Activated CD8-positive, alpha-beta memory T cell treated with anti-CD3 and anti-CD28 coated beads, Interleukin-2, amount 50 U/mL, for 4 hours (primary cell): ENCODE measurements at regions not wholly inside any gene's neighbourhood (a gene's known extent, or its start where the extent isn't known, plus 50 kb on each side); places are given as distances from the start of the nearest gene placed in this dataset.

ENCODE experiments used
- DNase-seq: peaks from one replicate; pipeline ENCODE4 v3.0.0-alpha.2; 2020

GRCh38 chr4:124017185-124017785 is 620.7 kb downstream of the SPRY1 start:
- no peak for DNase-seq

GRCh38 chr4:124018383-124019317 is 622.1 kb downstream of the SPRY1 start:
- no peak for DNase-seq

GRCh38 chr4:124019749-124020549 is 623.4 kb downstream of the SPRY1 start:
- no peak for DNase-seq

- no peak for DNase-seq
Observed at GRCh38 chr4:124025000-124025399, 628.4 kb downstream of the SPRY1 start.

GRCh38 chr4:124025428-124025827 is 628.8 kb downstream of the SPRY1 start:
- DNase-seq: no peak

- DNase-seq: no peak
Observed at GRCh38 chr4:124028182-124028581, 631.6 kb downstream of the SPRY1 start.

GRCh38 chr4:124030147-124030546 is 633.6 kb downstream of the SPRY1 start:
- DNase-seq: no peak

- no peak for DNase-seq
Observed at GRCh38 chr4:124032035-124032434, 635.4 kb downstream of the SPRY1 start.

- no peak for DNase-seq
Observed at GRCh38 chr4:124035364-124036041, 638.9 kb downstream of the SPRY1 start.

- DNase-seq: no peak
Observed at GRCh38 chr4:124037236-124037635, 640.6 kb downstream of the SPRY1 start.

- no peak for DNase-seq
Observed at GRCh38 chr4:124044330-124044729, 647.7 kb downstream of the SPRY1 start.

GRCh38 chr4:124044867-124045266 is 648.3 kb downstream of the SPRY1 start:
- no peak for DNase-seq

GRCh38 chr4:124046190-124046589 is 649.6 kb downstream of the SPRY1 start:
- DNase-seq: no peak

GRCh38 chr4:124053872-124054538 is 657.4 kb downstream of the SPRY1 start:
- no peak for DNase-seq

- DNase-seq: no peak
Observed at GRCh38 chr4:124055336-124055735, 657.2 kb downstream of the ANKRD50 start.

- DNase-seq: no peak
Observed at GRCh38 chr4:124055896-124056295, 656.6 kb downstream of the ANKRD50 start.

GRCh38 chr4:124060261-124060918 is 652.1 kb downstream of the ANKRD50 start:
- no peak for DNase-seq

GRCh38 chr4:124061413-124061812 is 651.1 kb downstream of the ANKRD50 start:
- DNase-seq: no peak

- no peak for DNase-seq
Observed at GRCh38 chr4:124065422-124065821, 647.1 kb downstream of the ANKRD50 start.

- no peak for DNase-seq
Observed at GRCh38 chr4:124065936-124066335, 646.6 kb downstream of the ANKRD50 start.

- no peak for DNase-seq
Observed at GRCh38 chr4:124066595-124066994, 645.9 kb downstream of the ANKRD50 start.

- no peak for DNase-seq
Observed at GRCh38 chr4:124067046-124067445, 645.5 kb downstream of the ANKRD50 start.
